ENCODE measurements at regions not wholly inside any gene's neighbourhood (a gene's known extent, or its start where the extent isn't known, plus 50 kb on each side); places are given as distances from the start of the nearest gene placed in this dataset.
A peak's percentile ranks its signal among the peaks of the same experiment; 100 is the strongest.

GRCh38 chr3:152574461-152575079 lies 260.4 kb upstream of the P2RY1 start:
- Histone ChIP-seq H3K27ac (no peak overlapping the region), H3K9me3 (no peaks in the 10 kb centered on the region), H3K27me3 (no peaks in the 10 kb centered on the region), H3K4me1 (peaks cover 0 to 21% (median 0%) of the 10 kb centered on the region in 4 donors), H3K36me3 (no peaks in the 10 kb centered on the region), H3K4me3 (no peak overlapping the region)
- DNase-seq (ENCODE audit: low spot score in 2 of 2): peak; percentile 47 to 74
- no peak for TF ChIP-seq POLR2A (IDR thresholded peaks at IDR 0.05)
- peak in 1 of 2 donors; percentile 15 for TF ChIP-seq EP300 (IDR thresholded peaks at IDR 0.05)
- TF ChIP-seq CTCF (IDR thresholded peaks at IDR 0.05): peak; percentile 31 to 83 (median 56)
- WGBS, 2 donors: 70 to 73% methylated on average over 4 of the region's 4 CpGs

- TF ChIP-seq CTCF (IDR thresholded peaks at IDR 0.05): no peak
Observed at GRCh38 chr3:152578769-152579168, 256.2 kb upstream of the P2RY1 start.

GRCh38 chr3:152581951-152582350 lies 253.0 kb upstream of the P2RY1 start:
- no peak overlapping the region for H3K27ac ChIP-seq
- DNase-seq (ENCODE audit: low spot score in 2 of 2): no peak
- WGBS, 2 donors: 42 to 44% methylated on average over 3 of the region's 3 CpGs
- H3K4me1 ChIP-seq: peaks cover 0 to 14% (median 0%) of the 10 kb centered on the region in 4 donors
- H3K4me3 ChIP-seq: no peak overlapping the region
- no peak for TF ChIP-seq POLR2A (IDR thresholded peaks at IDR 0.05)
- TF ChIP-seq EP300 (IDR thresholded peaks at IDR 0.05): no peak
- no peak for TF ChIP-seq CTCF (IDR thresholded peaks at IDR 0.05)
- no peaks in the 10 kb centered on the region for H3K36me3 ChIP-seq
- H3K27me3 ChIP-seq: no peaks in the 10 kb centered on the region
- H3K9me3 ChIP-seq: no peaks in the 10 kb centered on the region

More at GRCh38 chr3:152578769-152579168, 256.2 kb upstream of the P2RY1 start:
- H3K9me3 ChIP-seq: no peaks in the 10 kb centered on the region
- no peak overlapping the region for H3K27ac ChIP-seq
- no peaks in the 10 kb centered on the region for H3K36me3 ChIP-seq
- H3K4me3 ChIP-seq: no peak overlapping the region
- no peaks in the 10 kb centered on the region for H3K27me3 ChIP-seq
- H3K4me1 ChIP-seq: peaks cover 0 to 15% (median 0%) of the 10 kb centered on the region in 4 donors
- no peak for DNase-seq (ENCODE audit: low spot score in 2 of 2)

GRCh38 chr3:152583963-152584362 lies 251.0 kb upstream of the P2RY1 start:
- DNase-seq (ENCODE audit: low spot score in 2 of 2): no peak
- 20 to 36% methylated on average over 1 of the region's 1 CpG for WGBS, 2 donors
- Histone ChIP-seq H3K9me3 (no peaks in the 10 kb centered on the region), H3K4me1 (peaks cover 0 to 14% (median 0%) of the 10 kb centered on the region in 4 donors), H3K36me3 (no peaks in the 10 kb centered on the region), H3K27ac (no peak overlapping the region), H3K4me3 (no peak overlapping the region), H3K27me3 (no peaks in the 10 kb centered on the region)
- TF ChIP-seq POLR2A (IDR thresholded peaks at IDR 0.05): no peak
- no peak for TF ChIP-seq EP300 (IDR thresholded peaks at IDR 0.05)
- no peak for TF ChIP-seq CTCF (IDR thresholded peaks at IDR 0.05)

GRCh38 chr3:152586974-152587373 lies 248.0 kb upstream of the P2RY1 start:
- Histone ChIP-seq H3K4me1 (peaks cover 0 to 14% (median 0%) of the 10 kb centered on the region in 4 donors), H3K9me3 (no peaks in the 10 kb centered on the region), H3K4me3 (no peak overlapping the region), H3K27ac (no peak overlapping the region), H3K36me3 (no peaks in the 10 kb centered on the region), H3K27me3 (no peaks in the 10 kb centered on the region)
- DNase-seq (ENCODE audit: low spot score in 2 of 2): no peak
- WGBS, 2 donors: 95 to 98% methylated on average over 4 of the region's 4 CpGs
- no peak for TF ChIP-seq POLR2A (IDR thresholded peaks at IDR 0.05)
- no peak for TF ChIP-seq CTCF (IDR thresholded peaks at IDR 0.05)
- no peak for TF ChIP-seq EP300 (IDR thresholded peaks at IDR 0.05)
